Epithelial cell of esophagus (primary cell): ENCODE measurements at regions not wholly inside any gene's neighbourhood (a gene's known extent, or its start where the extent isn't known, plus 50 kb on each side); places are given as distances from the start of the nearest gene placed in this dataset.

Experiments used
- DNase-seq: peaks from one replicate; pipeline ENCODE4 v3.0.0; 2010; ENCODE audit warnings: low read depth
- H3K4me3 ChIP-seq: 2 replicates; pipeline ENCODE4 v1.5.1; 2011; ENCODE audit warnings: mild to moderate bottlenecking, low read length, control low read depth
- CTCF ChIP-seq: IDR thresholded peaks from 2 replicates; pipeline ENCODE4 v1.5.1; 2011; ENCODE audit warnings: low read depth, mild to moderate bottlenecking, low read length, control low read depth, inconsistent platforms; ENCODE audit not compliant: insufficient read depth; ENCODE audit errors: missing control alignments

- no peak for DNase-seq
- no peak overlapping the region for H3K4me3 ChIP-seq
- TF ChIP-seq CTCF = no peak
Observed at GRCh38 chr14:58735596-58735995, 97.8 kb downstream of the DACT1 start.

- no peak for TF ChIP-seq CTCF
- H3K4me3 ChIP-seq = no peak overlapping the region
- no peak for DNase-seq
Observed at GRCh38 chr14:58736606-58737005, 98.8 kb downstream of the DACT1 start.

- TF ChIP-seq CTCF = no peak
- no peak overlapping the region for H3K4me3 ChIP-seq
- DNase-seq = no peak
Observed at GRCh38 chr14:58737511-58737910, 99.7 kb downstream of the DACT1 start.

GRCh38 chr14:58738189-58738836 is 100.6 kb downstream of the DACT1 start:
- DNase-seq = peak; percentile 89
- TF ChIP-seq CTCF = no peak

GRCh38 chr14:58738876-58739275 is 101.1 kb downstream of the DACT1 start:
- no peak for DNase-seq
- TF ChIP-seq CTCF = no peak
- no peak overlapping the region for H3K4me3 ChIP-seq

More at GRCh38 chr14:58738189-58738836, 100.6 kb downstream of the DACT1 start:
- H3K4me3 ChIP-seq = no peak overlapping the region

GRCh38 chr14:58739674-58740073 is 101.9 kb downstream of the DACT1 start:
- TF ChIP-seq CTCF = no peak
- no peak for DNase-seq
- no peak overlapping the region for H3K4me3 ChIP-seq

- no peak for DNase-seq
- TF ChIP-seq CTCF = no peak
- no peak overlapping the region for H3K4me3 ChIP-seq
Observed at GRCh38 chr14:58740379-58740935, 102.7 kb downstream of the DACT1 start.
